ENCODE measurements at regions not wholly inside any gene's neighbourhood (a gene's known extent, or its start where the extent isn't known, plus 50 kb on each side); places are given as distances from the start of the nearest gene placed in this dataset.
A peak's percentile ranks its signal among the peaks of the same experiment; 100 is the strongest.

GRCh38 chr21:15240848-15241247 is 176.0 kb upstream of the NRIP1 start:
- H3K27me3 ChIP-seq (ENCODE audit: insufficient read depth, low read length) = no peaks in the 10 kb centered on the region
- no peak overlapping the region for H3K27ac ChIP-seq (ENCODE audit: low read depth, low read length)

DNA sequence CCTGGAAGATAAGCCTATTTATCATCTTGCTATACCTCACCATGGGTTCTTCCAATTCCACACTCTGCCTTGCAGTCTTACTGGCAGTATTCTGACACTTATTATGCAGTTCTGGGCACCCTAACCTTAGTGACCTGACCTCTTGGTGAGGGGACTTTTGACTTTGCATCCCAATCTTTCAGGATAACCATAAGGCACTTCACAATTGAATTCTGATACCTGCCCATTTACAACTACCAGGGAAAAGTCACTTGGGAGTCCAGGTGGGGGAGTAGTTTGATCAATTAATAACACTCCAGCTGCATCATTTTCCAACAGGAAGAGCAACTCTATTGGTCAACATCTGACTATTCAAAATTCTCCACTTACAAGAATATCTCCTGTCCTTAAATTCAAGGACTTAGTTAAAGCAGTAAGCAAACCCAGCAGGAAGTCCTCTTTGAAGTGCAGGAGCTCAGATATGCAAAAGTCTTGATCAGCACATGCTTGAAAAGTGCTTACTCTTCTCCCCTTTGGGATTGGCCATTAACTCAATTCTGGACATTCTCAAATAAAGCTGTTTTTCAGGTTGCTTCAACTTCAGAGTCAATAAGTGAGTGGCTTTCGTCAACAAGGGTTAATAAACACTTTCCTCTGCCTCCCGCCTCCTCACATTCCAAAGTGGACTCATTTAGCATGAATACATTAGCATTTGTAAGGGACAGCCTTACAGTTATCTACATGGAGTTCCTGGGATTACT is 177.4 kb upstream of the NRIP1 start:
- Histone ChIP-seq H3K4me3 (ENCODE audit: low read depth, low read length) (no peak overlapping the region), H3K36me3 (ENCODE audit: insufficient read depth, low read length) (no peaks in the 10 kb centered on the region), H3K27me3 (ENCODE audit: insufficient read depth, low read length) (no peaks in the 10 kb centered on the region), H3K4me1 (ENCODE audit: control insufficient read depth, insufficient read depth, low read length, unreplicated experiment) (peaks cover 16% of the 10 kb centered on the region), H2AFZ (ENCODE audit: low read length, unreplicated experiment) (no peak overlapping the region), H3K79me2 (ENCODE audit: control insufficient read depth, insufficient read depth, low read length, unreplicated experiment) (no peaks in the 10 kb centered on the region), H3K27ac (ENCODE audit: low read depth, low read length) (no peak overlapping the region)

More at GRCh38 chr21:15240848-15241247, 176.0 kb upstream of the NRIP1 start:
- peaks cover 16% of the 10 kb centered on the region for H3K4me1 ChIP-seq (ENCODE audit: control insufficient read depth, insufficient read depth, low read length, unreplicated experiment)
- no peaks in the 10 kb centered on the region for H3K79me2 ChIP-seq (ENCODE audit: control insufficient read depth, insufficient read depth, low read length, unreplicated experiment)
- H2AFZ ChIP-seq (ENCODE audit: low read length, unreplicated experiment) = peak overlapping the region; percentile 23
- no peak overlapping the region for H3K4me3 ChIP-seq (ENCODE audit: low read depth, low read length)
- H3K36me3 ChIP-seq (ENCODE audit: insufficient read depth, low read length) = no peaks in the 10 kb centered on the region

GRCh38 chr21:15242906-15243305 is 178.1 kb upstream of the NRIP1 start:
- no peaks in the 10 kb centered on the region for H3K36me3 ChIP-seq (ENCODE audit: insufficient read depth, low read length)
- H3K4me3 ChIP-seq (ENCODE audit: low read depth, low read length) = no peak overlapping the region
- H3K27me3 ChIP-seq (ENCODE audit: insufficient read depth, low read length) = no peaks in the 10 kb centered on the region
- H3K79me2 ChIP-seq (ENCODE audit: control insufficient read depth, insufficient read depth, low read length, unreplicated experiment) = no peaks in the 10 kb centered on the region
- H3K27ac ChIP-seq (ENCODE audit: low read depth, low read length) = no peak overlapping the region
- H2AFZ ChIP-seq (ENCODE audit: low read length, unreplicated experiment) = no peak overlapping the region
- peaks cover 16% of the 10 kb centered on the region for H3K4me1 ChIP-seq (ENCODE audit: control insufficient read depth, insufficient read depth, low read length, unreplicated experiment)

GRCh38 chr21:15243406-15243805 is 178.6 kb upstream of the NRIP1 start:
- H3K27me3 ChIP-seq (ENCODE audit: insufficient read depth, low read length) = no peaks in the 10 kb centered on the region
- no peak overlapping the region for H2AFZ ChIP-seq (ENCODE audit: low read length, unreplicated experiment)
- no peaks in the 10 kb centered on the region for H3K36me3 ChIP-seq (ENCODE audit: insufficient read depth, low read length)
- no peak overlapping the region for H3K27ac ChIP-seq (ENCODE audit: low read depth, low read length)
- H3K79me2 ChIP-seq (ENCODE audit: control insufficient read depth, insufficient read depth, low read length, unreplicated experiment) = no peaks in the 10 kb centered on the region
- H3K4me3 ChIP-seq (ENCODE audit: low read depth, low read length) = no peak overlapping the region
- H3K4me1 ChIP-seq (ENCODE audit: control insufficient read depth, insufficient read depth, low read length, unreplicated experiment) = peaks cover 16% of the 10 kb centered on the region

DNA sequence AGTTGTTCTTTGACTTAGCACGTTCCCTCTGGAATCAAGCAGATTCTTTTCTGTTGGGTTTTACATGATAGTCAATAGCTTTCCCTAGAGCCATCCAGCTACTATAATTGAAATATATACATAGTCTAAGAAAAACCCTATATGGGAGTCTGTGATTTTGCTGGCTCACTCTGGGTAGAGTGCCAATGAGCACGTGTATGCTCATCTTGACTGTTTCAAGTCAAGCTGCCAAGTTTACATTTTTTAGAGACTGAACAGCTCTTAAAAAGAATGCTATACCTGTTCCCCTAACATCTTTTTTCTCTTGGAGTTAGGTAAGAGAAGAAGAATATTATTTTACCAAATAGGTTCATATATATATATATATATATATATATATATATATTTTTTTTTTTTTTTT is 182.8 kb upstream of the NRIP1 start:
- Histone ChIP-seq H3K27ac (ENCODE audit: low read depth, low read length) (no peak overlapping the region), H3K4me1 (ENCODE audit: control insufficient read depth, insufficient read depth, low read length, unreplicated experiment) (peaks cover 22% of the 10 kb centered on the region), H2AFZ (ENCODE audit: low read length, unreplicated experiment) (no peak overlapping the region), H3K27me3 (ENCODE audit: insufficient read depth, low read length) (no peaks in the 10 kb centered on the region), H3K36me3 (ENCODE audit: insufficient read depth, low read length) (no peaks in the 10 kb centered on the region), H3K4me3 (ENCODE audit: low read depth, low read length) (no peak overlapping the region), H3K79me2 (ENCODE audit: control insufficient read depth, insufficient read depth, low read length, unreplicated experiment) (no peaks in the 10 kb centered on the region)

GRCh38 chr21:15249285-15249993 is 184.6 kb upstream of the NRIP1 start:
- no peak overlapping the region for H2AFZ ChIP-seq (ENCODE audit: low read length, unreplicated experiment)
- H3K27ac ChIP-seq (ENCODE audit: low read depth, low read length) = no peak overlapping the region

GRCh38 chr21:15250384-15250783 is 185.6 kb upstream of the NRIP1 start:
- H3K4me3 ChIP-seq (ENCODE audit: low read depth, low read length) = no peak overlapping the region
- no peak overlapping the region for H2AFZ ChIP-seq (ENCODE audit: low read length, unreplicated experiment)
- H3K4me1 ChIP-seq (ENCODE audit: control insufficient read depth, insufficient read depth, low read length, unreplicated experiment) = peaks cover 17% of the 10 kb centered on the region
- H3K27ac ChIP-seq (ENCODE audit: low read depth, low read length) = no peak overlapping the region
- H3K79me2 ChIP-seq (ENCODE audit: control insufficient read depth, insufficient read depth, low read length, unreplicated experiment) = no peaks in the 10 kb centered on the region
- no peaks in the 10 kb centered on the region for H3K27me3 ChIP-seq (ENCODE audit: insufficient read depth, low read length)
- H3K36me3 ChIP-seq (ENCODE audit: insufficient read depth, low read length) = no peaks in the 10 kb centered on the region

More at GRCh38 chr21:15249285-15249993, 184.6 kb upstream of the NRIP1 start:
- Histone ChIP-seq H3K4me1 (ENCODE audit: control insufficient read depth, insufficient read depth, low read length, unreplicated experiment) (peaks cover 17% of the 10 kb centered on the region), H3K36me3 (ENCODE audit: insufficient read depth, low read length) (no peaks in the 10 kb centered on the region), H3K79me2 (ENCODE audit: control insufficient read depth, insufficient read depth, low read length, unreplicated experiment) (no peaks in the 10 kb centered on the region), H3K27me3 (ENCODE audit: insufficient read depth, low read length) (no peaks in the 10 kb centered on the region), H3K4me3 (ENCODE audit: low read depth, low read length) (no peak overlapping the region)

DNA sequence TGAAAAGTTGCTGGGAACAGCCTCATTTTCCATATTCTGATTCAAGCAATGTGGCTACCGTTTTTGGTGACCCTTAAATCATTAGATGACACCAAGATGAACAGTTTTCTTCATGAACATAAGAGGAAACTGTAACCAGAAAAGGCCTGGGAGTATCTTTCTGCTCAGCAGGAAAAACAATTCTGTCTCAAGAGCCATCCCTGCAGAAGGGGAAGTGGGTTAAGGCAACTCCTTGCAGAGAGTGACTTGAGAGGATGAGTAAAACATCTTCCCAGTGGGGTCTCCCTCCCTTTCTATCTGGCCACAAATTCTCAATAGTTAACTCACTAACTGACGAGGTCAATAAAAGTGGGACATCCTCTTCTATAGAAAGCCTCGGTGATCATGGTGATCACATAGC is 187.6 kb upstream of the NRIP1 start:
- Histone ChIP-seq H3K4me3 (ENCODE audit: low read depth, low read length) (no peak overlapping the region), H2AFZ (ENCODE audit: low read length, unreplicated experiment) (no peak overlapping the region), H3K36me3 (ENCODE audit: insufficient read depth, low read length) (no peaks in the 10 kb centered on the region), H3K27ac (ENCODE audit: low read depth, low read length) (no peak overlapping the region), H3K27me3 (ENCODE audit: insufficient read depth, low read length) (no peaks in the 10 kb centered on the region), H3K79me2 (ENCODE audit: control insufficient read depth, insufficient read depth, low read length, unreplicated experiment) (no peaks in the 10 kb centered on the region), H3K4me1 (ENCODE audit: control insufficient read depth, insufficient read depth, low read length, unreplicated experiment) (peaks cover 17% of the 10 kb centered on the region)

- no peak overlapping the region for H3K4me3 ChIP-seq (ENCODE audit: low read depth, low read length)
- no peaks in the 10 kb centered on the region for H3K36me3 ChIP-seq (ENCODE audit: insufficient read depth, low read length)
- H2AFZ ChIP-seq (ENCODE audit: low read length, unreplicated experiment) = no peak overlapping the region
- peaks cover 17% of the 10 kb centered on the region for H3K4me1 ChIP-seq (ENCODE audit: control insufficient read depth, insufficient read depth, low read length, unreplicated experiment)
- H3K27ac ChIP-seq (ENCODE audit: low read depth, low read length) = no peak overlapping the region
- H3K79me2 ChIP-seq (ENCODE audit: control insufficient read depth, insufficient read depth, low read length, unreplicated experiment) = no peaks in the 10 kb centered on the region
- no peaks in the 10 kb centered on the region for H3K27me3 ChIP-seq (ENCODE audit: insufficient read depth, low read length)
These were observed 189.3 kb upstream of the NRIP1 start for GRCh38 chr21:15254111-15254510.

- no peaks in the 10 kb centered on the region for H3K36me3 ChIP-seq (ENCODE audit: insufficient read depth, low read length)
- H2AFZ ChIP-seq (ENCODE audit: low read length, unreplicated experiment) = no peak overlapping the region
- no peaks in the 10 kb centered on the region for H3K79me2 ChIP-seq (ENCODE audit: control insufficient read depth, insufficient read depth, low read length, unreplicated experiment)
- peaks cover 7% of the 10 kb centered on the region for H3K4me1 ChIP-seq (ENCODE audit: control insufficient read depth, insufficient read depth, low read length, unreplicated experiment)
- H3K27ac ChIP-seq (ENCODE audit: low read depth, low read length) = no peak overlapping the region
- H3K4me3 ChIP-seq (ENCODE audit: low read depth, low read length) = no peak overlapping the region
- no peaks in the 10 kb centered on the region for H3K27me3 ChIP-seq (ENCODE audit: insufficient read depth, low read length)
These were observed 190.5 kb upstream of the NRIP1 start for GRCh38 chr21:15255261-15255660.

DNA sequence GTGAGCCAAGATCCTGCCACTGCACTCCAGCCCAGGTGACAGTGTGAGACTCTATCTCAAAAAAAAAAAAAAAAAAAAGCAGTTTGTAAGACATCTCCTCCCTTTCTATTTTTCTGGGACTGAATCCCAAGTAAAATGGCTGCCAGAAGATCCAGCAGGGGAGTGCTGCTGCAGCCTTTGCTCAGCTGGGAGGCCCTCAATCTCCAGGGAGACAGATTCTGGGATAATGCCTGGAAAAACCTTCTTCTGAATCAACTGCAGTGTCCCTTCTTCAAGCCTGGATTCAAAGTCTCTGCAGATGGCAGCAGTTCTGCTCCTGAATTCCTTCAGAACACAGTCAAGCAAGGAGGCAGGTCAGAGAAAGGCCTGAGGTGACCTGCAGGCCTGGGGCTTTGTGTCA is 191.0 kb upstream of the NRIP1 start:
- no peak overlapping the region for H3K4me3 ChIP-seq (ENCODE audit: low read depth, low read length)
- peaks cover 2% of the 10 kb centered on the region for H3K4me1 ChIP-seq (ENCODE audit: control insufficient read depth, insufficient read depth, low read length, unreplicated experiment)
- no peak overlapping the region for H3K27ac ChIP-seq (ENCODE audit: low read depth, low read length)
- H2AFZ ChIP-seq (ENCODE audit: low read length, unreplicated experiment) = no peak overlapping the region
- no peaks in the 10 kb centered on the region for H3K79me2 ChIP-seq (ENCODE audit: control insufficient read depth, insufficient read depth, low read length, unreplicated experiment)
- H3K36me3 ChIP-seq (ENCODE audit: insufficient read depth, low read length) = no peaks in the 10 kb centered on the region
- no peaks in the 10 kb centered on the region for H3K27me3 ChIP-seq (ENCODE audit: insufficient read depth, low read length)
